Activated naive CD8-positive, alpha-beta T cell treated with anti-CD3 and anti-CD28 coated beads, Interleukin-2, amount 10 ng/mL, durations not matched to agents 7 days and 5 days (primary cell): ENCODE measurements at regions not wholly inside any gene's neighbourhood (a gene's known extent, or its start where the extent isn't known, plus 50 kb on each side); places are given as distances from the start of the nearest gene placed in this dataset.

Experiments used
- ATAC-seq: fragments of 150-1000 bp; cut with Tn5 transposase; one replicate; pipeline ENCODE4 v1.10.0; 2021; ENCODE audit warnings: low read depth, moderate library complexity
- POLR2A ChIA-PET: fragments of 350-600 bp; sonication (Branson Sonifier 250); formaldehyde crosslinking; loops from one replicate; lab custom pipeline; 2021; ENCODE audit warnings: antibody characterized with exemption; lab: Charles Lee
- DNase-seq: peaks from one replicate; pipeline ENCODE4 v3.0.0; 2021
- H3K27ac Mint-ChIP-seq: one replicate; pipeline ENCODE4 v1.8.0; 2022; ENCODE audit warnings: mild to moderate bottlenecking, mixed read lengths
- H3K27me3 Mint-ChIP-seq: one replicate; pipeline ENCODE4 v1.8.0; 2022; ENCODE audit warnings: mild to moderate bottlenecking, moderate library complexity, mixed read lengths
- H3K36me3 Mint-ChIP-seq: one replicate; pipeline ENCODE4 v1.8.0; 2021; ENCODE audit warnings: mild to moderate bottlenecking, mixed read lengths
- H3K4me1 Mint-ChIP-seq: one replicate; pipeline ENCODE4 v1.8.0; 2021; ENCODE audit warnings: mixed read lengths
- H3K4me3 Mint-ChIP-seq: one replicate; pipeline ENCODE4 v1.8.0; 2022; ENCODE audit warnings: mild to moderate bottlenecking, moderate library complexity, mixed read lengths
- H3K9me3 Mint-ChIP-seq: one replicate; pipeline ENCODE4 v1.8.0; 2021; ENCODE audit warnings: mixed read lengths

DNA sequence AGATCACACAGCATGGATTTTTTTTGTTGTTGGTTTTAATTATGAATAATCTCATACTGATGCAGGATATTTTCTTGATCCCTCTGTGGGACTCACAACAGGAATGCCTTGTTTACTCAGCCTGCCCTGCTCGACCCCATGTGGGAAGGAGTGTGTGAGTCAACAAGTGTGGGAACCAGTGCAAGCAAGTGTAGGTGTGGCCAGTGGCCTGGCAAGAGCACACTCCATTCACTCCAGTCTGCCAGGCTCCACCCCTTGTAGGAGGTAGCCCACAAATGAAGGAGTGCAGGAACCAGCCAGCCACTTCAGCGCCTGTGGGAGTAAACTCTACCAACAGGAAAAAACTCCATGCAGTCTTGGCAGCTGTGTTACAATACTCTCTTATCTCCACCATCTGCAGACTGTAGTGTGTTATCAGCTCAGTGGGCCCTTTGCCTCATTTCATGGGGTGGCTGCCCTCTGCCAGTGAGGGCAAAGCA, 393.6 kb downstream of the OTOL1 start:
- Mint-ChIP-seq H3K27me3 (no peaks in the 10 kb centered on the region), H3K36me3 (no peaks in the 10 kb centered on the region), H3K27ac (no peak overlapping the region), H3K9me3 (peaks cover 4% of the 10 kb centered on the region), H3K4me3 (no peak overlapping the region), H3K4me1 (no peaks in the 10 kb centered on the region)
- POLR2A ChIA-PET = no interaction called here
- ATAC-seq (no peak), DNase-seq (no peak)

DNA sequence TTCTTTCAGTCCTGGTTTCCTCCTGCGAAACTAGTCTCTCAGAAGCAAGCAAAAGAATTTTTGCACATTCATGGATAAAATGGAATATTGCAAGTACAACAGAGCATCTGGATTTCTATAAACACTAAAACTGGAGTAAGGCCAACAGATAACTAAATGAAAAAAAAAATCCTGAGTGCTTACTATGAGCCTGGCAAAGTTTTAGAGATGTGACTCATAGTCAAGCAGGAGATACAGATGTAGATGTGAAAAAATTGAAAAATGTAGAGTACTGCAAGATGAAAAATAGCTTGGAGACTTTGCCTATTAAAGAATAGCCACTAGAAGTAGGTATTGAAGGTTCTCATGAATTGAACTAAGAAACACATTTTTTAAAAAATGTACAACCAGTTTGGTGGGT, 397.4 kb downstream of the OTOL1 start:
- H3K4me3 Mint-ChIP-seq = no peak overlapping the region
- POLR2A ChIA-PET = no interaction called here
- H3K4me1 Mint-ChIP-seq = no peaks in the 10 kb centered on the region
- no peak for DNase-seq
- ATAC-seq = no peak
- H3K27me3 Mint-ChIP-seq = no peaks in the 10 kb centered on the region
- no peak overlapping the region for H3K27ac Mint-ChIP-seq
- H3K36me3 Mint-ChIP-seq = no peaks in the 10 kb centered on the region
- H3K9me3 Mint-ChIP-seq = peaks cover 3% of the 10 kb centered on the region

DNA sequence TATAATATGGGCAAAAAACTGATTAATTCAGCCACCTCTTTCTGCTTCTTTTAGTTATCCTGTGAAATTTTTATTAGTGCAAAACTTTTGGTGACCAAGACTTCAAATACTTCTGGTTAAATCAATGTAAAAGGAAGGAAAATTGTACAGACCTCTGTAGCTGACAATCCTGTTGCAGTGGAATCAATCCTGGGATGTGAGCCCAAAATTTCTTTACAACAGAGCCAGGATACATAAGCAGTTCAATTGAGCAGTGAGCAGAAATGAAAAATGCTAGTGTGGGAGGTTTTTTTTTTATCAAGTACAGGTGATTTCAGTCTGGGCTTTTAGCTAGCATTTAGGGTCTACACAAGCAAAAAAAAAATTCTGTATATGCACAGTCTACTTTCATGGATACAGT, 398.0 kb downstream of the OTOL1 start:
- no peaks in the 10 kb centered on the region for H3K27me3 Mint-ChIP-seq
- no peak overlapping the region for H3K4me3 Mint-ChIP-seq
- H3K27ac Mint-ChIP-seq = no peak overlapping the region
- POLR2A ChIA-PET = no interaction called here
- H3K9me3 Mint-ChIP-seq = peaks cover 2% of the 10 kb centered on the region
- H3K36me3 Mint-ChIP-seq = no peaks in the 10 kb centered on the region
- H3K4me1 Mint-ChIP-seq = no peaks in the 10 kb centered on the region
- no peak for DNase-seq
- no peak for ATAC-seq

DNA sequence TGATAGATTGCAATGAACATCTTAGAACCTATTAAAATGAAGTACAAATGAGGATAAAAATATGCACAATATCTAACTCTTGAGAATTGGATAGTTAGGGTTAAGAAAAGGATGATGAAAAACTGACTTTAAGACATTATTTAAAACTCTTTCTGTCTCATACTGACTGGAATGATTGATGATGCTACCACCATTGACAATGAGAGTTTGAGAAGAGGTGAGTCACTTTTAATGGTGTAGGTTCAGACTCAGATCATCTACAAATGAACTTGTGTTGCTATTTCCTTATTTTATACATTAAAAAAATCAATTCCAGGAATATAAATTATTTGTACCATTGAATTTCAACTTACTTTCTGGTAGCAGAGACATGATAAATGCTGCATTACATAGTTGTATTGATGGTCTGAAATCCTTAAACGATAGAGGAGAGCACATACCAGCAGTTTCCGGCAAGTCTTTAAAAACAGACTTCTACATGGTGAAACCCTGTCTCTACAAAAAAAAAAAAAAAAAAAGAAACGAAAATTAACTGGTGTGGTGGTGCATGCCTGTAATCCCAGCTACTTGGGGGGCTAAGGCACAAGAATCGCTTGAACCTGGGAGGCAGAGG, 409.0 kb downstream of the OTOL1 start:
- no peak overlapping the region for H3K27ac Mint-ChIP-seq
- POLR2A ChIA-PET = no interaction called here
- H3K4me1 Mint-ChIP-seq = no peaks in the 10 kb centered on the region
- H3K27me3 Mint-ChIP-seq = no peaks in the 10 kb centered on the region
- H3K36me3 Mint-ChIP-seq = no peaks in the 10 kb centered on the region
- H3K9me3 Mint-ChIP-seq = no peaks in the 10 kb centered on the region
- no peak overlapping the region for H3K4me3 Mint-ChIP-seq
- no peak for DNase-seq
- no peak for ATAC-seq

DNA sequence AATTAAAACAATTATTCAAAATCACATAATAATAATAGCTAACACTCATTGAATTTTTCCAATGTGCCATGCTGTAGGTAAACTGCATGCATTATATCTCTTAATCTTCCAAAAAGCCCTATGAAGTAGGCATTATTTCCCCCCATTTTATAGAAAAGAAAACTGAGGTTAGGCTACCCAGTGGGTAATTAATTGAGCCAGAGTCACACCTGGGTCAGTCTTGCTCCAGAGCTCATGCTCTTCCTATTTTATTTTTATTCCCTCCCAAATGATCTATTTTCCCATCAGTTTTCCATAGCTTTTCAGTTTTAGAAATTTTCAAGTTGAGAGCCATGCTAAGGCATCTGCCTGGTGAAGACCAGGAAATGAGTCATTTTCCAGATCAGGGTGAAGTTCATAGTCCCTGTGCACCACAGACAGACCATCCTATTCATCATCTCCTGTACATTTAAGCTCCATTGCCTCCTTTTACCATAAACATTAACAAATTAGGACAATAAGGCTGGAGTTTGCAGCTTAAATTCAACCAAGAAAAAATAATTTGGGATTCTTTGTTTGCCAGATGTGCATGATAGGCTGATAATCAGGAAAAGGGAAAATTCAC, 417.3 kb downstream of the OTOL1 start:
- no peaks in the 10 kb centered on the region for H3K36me3 Mint-ChIP-seq
- ATAC-seq (no peak), DNase-seq (no peak)
- H3K27ac Mint-ChIP-seq = no peak overlapping the region
- no peak overlapping the region for H3K4me3 Mint-ChIP-seq
- POLR2A ChIA-PET = no interaction called here
- H3K27me3 Mint-ChIP-seq = no peaks in the 10 kb centered on the region
- H3K4me1 Mint-ChIP-seq = no peaks in the 10 kb centered on the region
- H3K9me3 Mint-ChIP-seq = no peaks in the 10 kb centered on the region

DNA sequence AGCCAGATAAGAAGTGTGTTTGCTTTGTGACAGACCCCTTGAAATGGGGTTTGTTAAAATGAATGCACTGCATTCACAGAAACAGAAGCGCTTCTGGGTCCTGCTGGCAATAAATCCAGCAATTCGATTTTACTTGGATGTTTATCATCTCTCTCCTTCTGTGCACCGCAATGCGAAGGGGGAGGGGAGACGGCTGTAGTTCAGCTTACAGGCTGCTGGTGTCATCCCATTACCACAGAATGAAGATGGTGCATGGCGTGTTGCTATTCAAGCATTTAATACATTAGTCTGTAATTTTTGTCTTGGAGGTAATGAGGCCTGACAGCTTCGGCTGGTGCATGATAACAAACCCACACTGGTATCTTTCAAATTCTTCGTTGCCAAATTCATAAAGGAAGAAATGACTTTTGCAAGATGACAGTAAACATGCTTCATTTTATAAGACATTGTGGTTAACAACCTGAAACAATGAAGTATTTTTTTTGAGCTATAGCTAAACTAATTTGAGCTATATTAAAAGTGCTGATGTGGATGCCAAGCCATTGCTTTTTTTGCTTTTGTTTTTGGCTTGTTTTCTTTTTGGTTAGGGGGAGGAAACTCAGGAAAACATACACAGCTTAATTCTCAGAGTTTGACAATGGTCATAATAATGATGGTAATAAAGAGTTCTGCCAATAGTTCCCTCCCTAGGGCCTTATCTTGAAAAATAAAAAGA, 418.3 kb downstream of the OTOL1 start:
- POLR2A ChIA-PET = no interaction called here
- Mint-ChIP-seq H3K4me1 (no peaks in the 10 kb centered on the region), H3K4me3 (no peak overlapping the region), H3K9me3 (no peaks in the 10 kb centered on the region), H3K36me3 (no peaks in the 10 kb centered on the region), H3K27ac (no peak overlapping the region), H3K27me3 (no peaks in the 10 kb centered on the region)
- DNase-seq = no peak
- ATAC-seq = no peak

DNA sequence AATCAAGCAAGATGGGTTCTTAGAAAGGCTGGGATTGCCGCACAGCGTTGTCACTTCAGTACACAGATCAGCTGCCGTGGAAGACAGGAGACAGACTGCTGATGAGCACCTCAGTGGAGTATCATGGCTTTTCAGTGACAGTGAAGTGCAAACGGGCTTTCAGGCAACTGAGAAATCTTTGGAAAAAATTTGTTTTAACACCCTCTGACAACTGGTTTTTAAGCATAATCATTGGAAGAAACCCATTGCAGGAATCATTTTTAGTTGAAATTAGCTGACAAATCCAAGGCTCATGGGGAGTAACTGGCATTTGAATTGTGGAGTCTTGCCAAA, 418.8 kb downstream of the OTOL1 start:
- Mint-ChIP-seq H3K4me1 (no peaks in the 10 kb centered on the region), H3K27me3 (no peaks in the 10 kb centered on the region), H3K9me3 (no peaks in the 10 kb centered on the region), H3K4me3 (no peak overlapping the region), H3K36me3 (no peaks in the 10 kb centered on the region), H3K27ac (no peak overlapping the region)
- ATAC-seq = no peak
- no peak for DNase-seq
- POLR2A ChIA-PET = no interaction called here

DNA sequence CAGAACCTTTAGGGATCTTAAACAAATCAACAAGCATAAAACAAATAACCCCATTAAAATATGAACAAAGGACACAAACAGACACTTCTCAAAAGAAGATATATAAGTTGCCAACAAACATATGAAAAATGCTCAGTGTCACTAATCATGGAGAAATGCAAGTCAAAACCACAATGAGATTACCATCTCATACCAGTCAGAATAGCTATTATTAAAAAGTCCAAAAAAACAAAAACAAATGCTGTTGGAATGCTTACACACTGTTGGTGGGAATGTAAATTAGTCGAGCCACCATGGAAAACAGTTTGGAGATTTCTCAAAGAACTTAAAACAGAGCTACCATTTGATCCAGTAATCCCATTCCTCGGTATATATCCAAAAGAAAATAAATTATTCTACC, 423.6 kb downstream of the OTOL1 start:
- Mint-ChIP-seq H3K27me3 (no peaks in the 10 kb centered on the region), H3K4me1 (no peaks in the 10 kb centered on the region), H3K27ac (no peak overlapping the region), H3K9me3 (peaks cover under 1% of the 10 kb centered on the region), H3K36me3 (no peaks in the 10 kb centered on the region), H3K4me3 (no peak overlapping the region)
- DNase-seq (no peak), ATAC-seq (no peak)
- POLR2A ChIA-PET = no interaction called here

DNA sequence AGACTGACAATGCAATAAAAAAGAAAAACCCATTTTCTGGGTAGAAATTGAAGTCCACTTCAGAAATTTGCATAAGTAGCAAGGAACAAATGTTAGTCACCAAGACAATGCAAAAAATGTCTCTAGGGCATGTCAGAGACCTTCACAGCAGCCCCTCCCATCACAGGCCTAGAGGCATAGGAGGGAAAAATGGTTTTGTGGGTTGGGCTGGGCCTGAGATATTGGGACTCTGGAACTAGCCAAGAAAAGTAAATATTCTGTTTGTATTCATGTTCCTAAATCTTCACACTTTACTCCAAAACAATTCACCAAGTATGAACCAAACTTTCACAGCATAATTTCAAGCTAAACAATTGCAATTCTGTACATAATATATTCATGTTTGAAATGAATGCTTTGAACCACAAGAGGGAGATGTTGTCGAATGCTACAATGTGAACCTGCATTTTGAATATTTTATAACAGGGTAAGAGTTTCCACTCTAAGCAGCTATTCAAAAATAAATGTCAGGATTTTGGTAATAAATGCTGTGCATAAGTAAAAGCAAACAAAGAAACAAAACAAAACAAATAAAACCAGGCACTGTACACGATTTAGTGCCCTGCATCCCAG, 429.2 kb downstream of the OTOL1 start:
- H3K4me3 Mint-ChIP-seq = no peak overlapping the region
- no peak for ATAC-seq
- no peaks in the 10 kb centered on the region for H3K4me1 Mint-ChIP-seq
- no peak for DNase-seq
- POLR2A ChIA-PET = no interaction called here
- H3K27me3 Mint-ChIP-seq = no peaks in the 10 kb centered on the region
- no peaks in the 10 kb centered on the region for H3K36me3 Mint-ChIP-seq
- H3K27ac Mint-ChIP-seq = no peak overlapping the region
- peaks cover 6% of the 10 kb centered on the region for H3K9me3 Mint-ChIP-seq

DNA sequence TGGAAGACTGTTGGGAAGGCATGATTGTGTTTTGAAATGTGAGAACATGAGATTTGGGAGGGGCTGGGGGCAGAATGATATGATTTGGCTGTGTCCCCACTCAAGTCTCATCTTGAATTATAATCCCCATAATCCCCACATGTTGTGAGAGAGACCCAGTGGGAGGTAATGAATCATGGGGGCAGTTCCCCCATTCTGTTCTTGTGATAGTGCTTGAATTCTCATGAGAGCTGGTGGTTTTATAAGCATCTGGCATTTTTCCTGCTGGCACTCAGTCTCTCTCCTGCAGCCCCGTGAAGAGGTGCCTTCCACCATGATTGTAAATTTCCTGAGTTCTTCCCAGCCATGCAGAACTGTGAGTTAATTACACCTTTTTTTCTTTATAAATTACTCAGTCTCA, 430.5 kb downstream of the OTOL1 start:
- ATAC-seq (no peak), DNase-seq (no peak)
- Mint-ChIP-seq H3K36me3 (no peaks in the 10 kb centered on the region), H3K9me3 (peaks cover 6% of the 10 kb centered on the region), H3K27me3 (no peaks in the 10 kb centered on the region), H3K4me3 (no peak overlapping the region), H3K4me1 (no peaks in the 10 kb centered on the region), H3K27ac (no peak overlapping the region)
- POLR2A ChIA-PET = no interaction called here

DNA sequence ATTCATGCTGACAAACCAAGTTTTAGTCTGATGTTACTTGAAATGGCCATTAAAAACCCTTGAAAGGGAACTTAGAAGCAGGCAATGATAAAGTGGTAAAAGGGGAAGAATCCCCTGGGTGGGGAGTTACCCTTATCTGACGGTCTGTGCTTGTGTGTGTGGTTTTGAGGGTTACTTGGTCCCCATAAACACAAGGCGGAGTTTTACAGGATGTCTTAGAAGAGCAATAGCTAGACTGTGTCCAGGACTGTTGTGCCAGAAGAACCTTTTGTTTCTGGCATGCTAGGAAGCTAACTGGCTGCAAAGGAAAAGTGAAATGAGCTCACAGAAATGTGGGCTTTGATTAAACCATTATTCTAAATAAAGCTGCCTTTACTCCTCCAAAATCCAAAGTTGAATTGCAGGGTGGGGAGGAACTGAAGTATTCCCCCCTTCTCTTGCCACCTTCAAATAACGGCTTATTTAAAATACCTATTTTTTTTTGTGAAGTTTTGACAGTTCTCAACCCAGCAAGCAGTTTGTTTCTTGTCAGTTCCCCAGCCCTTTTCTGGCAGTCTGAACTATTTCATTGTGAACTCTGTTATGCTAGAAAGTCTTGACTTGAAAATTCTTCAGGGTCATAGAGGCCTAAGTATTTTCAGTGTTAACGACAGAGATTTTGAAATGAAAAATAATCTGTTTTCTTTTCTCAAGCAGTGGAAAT, 443.5 kb downstream of the OTOL1 start:
- Mint-ChIP-seq H3K27me3 (no peaks in the 10 kb centered on the region), H3K9me3 (peaks cover 3% of the 10 kb centered on the region), H3K4me1 (no peaks in the 10 kb centered on the region), H3K36me3 (no peaks in the 10 kb centered on the region), H3K4me3 (no peak overlapping the region), H3K27ac (no peak overlapping the region)
- ATAC-seq = no peak
- POLR2A ChIA-PET = no interaction called here
- no peak for DNase-seq

DNA sequence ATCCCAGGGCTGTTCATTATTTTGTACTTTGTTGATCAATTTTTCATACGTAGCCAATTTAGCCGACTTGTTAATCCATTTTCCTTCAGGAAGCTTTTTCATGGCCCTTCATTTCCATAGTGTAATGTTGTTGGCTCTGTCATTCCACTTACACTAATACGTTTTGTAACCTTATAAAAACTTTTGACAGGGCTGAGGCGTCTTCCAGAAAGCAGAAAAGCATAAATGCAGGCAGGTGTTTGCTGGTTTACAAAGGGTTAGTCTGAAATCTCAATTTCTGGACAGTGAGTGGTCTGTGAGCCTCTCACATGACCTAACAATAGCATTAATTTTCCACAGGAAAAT, 444.0 kb downstream of the OTOL1 start:
- ATAC-seq = no peak
- Mint-ChIP-seq H3K4me3 (no peak overlapping the region), H3K4me1 (no peaks in the 10 kb centered on the region), H3K27ac (no peak overlapping the region), H3K36me3 (no peaks in the 10 kb centered on the region), H3K9me3 (peaks cover 3% of the 10 kb centered on the region), H3K27me3 (no peaks in the 10 kb centered on the region)
- POLR2A ChIA-PET = no interaction called here
- DNase-seq = no peak

DNA sequence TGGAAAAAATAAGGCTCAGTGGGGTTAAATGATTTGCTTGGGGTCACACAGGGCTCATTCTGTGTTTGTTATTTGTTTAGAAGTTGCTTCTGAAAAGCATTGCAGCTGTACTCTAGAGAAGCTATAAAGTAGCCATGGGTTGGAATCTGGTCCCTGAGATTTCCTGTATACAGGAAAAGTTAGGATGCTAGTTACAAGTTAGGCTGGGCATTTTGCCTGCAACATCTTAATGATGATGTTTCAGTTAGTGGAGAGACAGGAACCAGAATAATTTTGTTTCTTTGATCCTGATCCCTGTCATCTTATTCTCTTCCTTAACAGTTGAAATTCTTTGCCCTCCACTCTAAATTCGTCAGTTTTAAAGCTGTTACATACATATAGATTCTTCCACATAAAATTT, 445.3 kb downstream of the OTOL1 start:
- Mint-ChIP-seq H3K36me3 (no peaks in the 10 kb centered on the region), H3K4me1 (no peaks in the 10 kb centered on the region), H3K27me3 (no peaks in the 10 kb centered on the region), H3K27ac (no peak overlapping the region), H3K4me3 (no peak overlapping the region), H3K9me3 (no peaks in the 10 kb centered on the region)
- ATAC-seq (no peak), DNase-seq (no peak)
- POLR2A ChIA-PET = no interaction called here
